DND-41 (cell line): ENCODE measurements at regions not wholly inside any gene's neighbourhood (a gene's known extent, or its start where the extent isn't known, plus 50 kb on each side); places are given as distances from the start of the nearest gene placed in this dataset.

ENCODE experiments used
- ATAC-seq: fragments of 200-7000 bp; cut with Tn5 transposase; 3 replicates; pipeline ENCODE4 v1.9.1; 2021; ENCODE audit warnings: low read depth; ENCODE audit not compliant: insufficient read depth
- DNase-seq: peaks from one replicate; pipeline ENCODE4 v3.0.0-alpha.2; 2020
- H2AFZ ChIP-seq: 2 replicates; pipeline ENCODE4 v1.6.0; 2012; ENCODE audit warnings: low read depth, low read length
- H3K27ac ChIP-seq: 2 replicates; pipeline ENCODE4 v1.5.1; 2012; ENCODE audit warnings: low read length, inconsistent platforms
- H3K27me3 ChIP-seq: fragments of 200-600 bp; sonication (generic); 2 replicates; pipeline ENCODE4 v1.6.0; 2012; ENCODE audit warnings: low read length, mild to moderate bottlenecking, inconsistent platforms; ENCODE audit not compliant: insufficient read depth, poor library complexity
- H3K36me3 ChIP-seq: 2 replicates; pipeline ENCODE4 v1.5.1; 2012; ENCODE audit warnings: low read length, inconsistent platforms; ENCODE audit not compliant: insufficient read depth
- H3K4me1 ChIP-seq: 2 replicates; pipeline ENCODE4 v1.5.1; 2012; ENCODE audit warnings: mild to moderate bottlenecking, low read length; ENCODE audit not compliant: insufficient read depth
- H3K4me2 ChIP-seq: 2 replicates; pipeline ENCODE4 v1.6.0; 2012; ENCODE audit warnings: mild to moderate bottlenecking, moderate library complexity, low read length, inconsistent platforms; ENCODE audit not compliant: insufficient read depth
- H3K4me3 ChIP-seq, 2 experiments: fragments of 200-600 bp in 1 of 2; shearing (Covaris generic) in 1 of 2; 2 replicates each; pipeline ENCODE4 v1.5.1; 2012 to 2016; ENCODE audit warnings: inconsistent platforms in 2 of 2, low read length in 2 of 2, mild to moderate bottlenecking in 2 of 2, low read depth in 1 of 2, moderate library complexity in 1 of 2
- H3K79me2 ChIP-seq: 2 replicates; pipeline ENCODE4 v1.6.0; 2012; ENCODE audit warnings: low read length, inconsistent platforms; ENCODE audit not compliant: insufficient read depth
- H3K9ac ChIP-seq: 2 replicates; pipeline ENCODE4 v1.6.0; 2012; ENCODE audit warnings: low read depth, mild to moderate bottlenecking, inconsistent platforms, low read length, moderate library complexity
- H3K9me3 ChIP-seq: 2 replicates; pipeline ENCODE4 v1.5.1; 2012; ENCODE audit warnings: low read length, moderate library complexity, mild to moderate bottlenecking, inconsistent platforms; ENCODE audit not compliant: insufficient read depth, severe bottlenecking
- H4K20me1 ChIP-seq: 2 replicates; pipeline ENCODE4 v1.6.0; 2012; ENCODE audit warnings: low read length; ENCODE audit not compliant: insufficient read depth
- EZH2 ChIP-seq: IDR thresholded peaks from 3 replicates; pipeline ENCODE4 v1.6.1; 2012; ENCODE audit warnings: borderline replicate concordance, low read depth, mild to moderate bottlenecking, moderate library complexity, low read length, inconsistent platforms; ENCODE audit not compliant: severe bottlenecking
- TF ChIP-seq, protein P1 (sequence below): IDR thresholded peaks from 2 replicates; pipeline ENCODE4 v1.5.1; 2012; ENCODE audit warnings: borderline replicate concordance, low read length, moderate library complexity, mild to moderate bottlenecking; ENCODE audit not compliant: poor library complexity, severe bottlenecking; ENCODE audit errors: extremely low read depth

DNA sequence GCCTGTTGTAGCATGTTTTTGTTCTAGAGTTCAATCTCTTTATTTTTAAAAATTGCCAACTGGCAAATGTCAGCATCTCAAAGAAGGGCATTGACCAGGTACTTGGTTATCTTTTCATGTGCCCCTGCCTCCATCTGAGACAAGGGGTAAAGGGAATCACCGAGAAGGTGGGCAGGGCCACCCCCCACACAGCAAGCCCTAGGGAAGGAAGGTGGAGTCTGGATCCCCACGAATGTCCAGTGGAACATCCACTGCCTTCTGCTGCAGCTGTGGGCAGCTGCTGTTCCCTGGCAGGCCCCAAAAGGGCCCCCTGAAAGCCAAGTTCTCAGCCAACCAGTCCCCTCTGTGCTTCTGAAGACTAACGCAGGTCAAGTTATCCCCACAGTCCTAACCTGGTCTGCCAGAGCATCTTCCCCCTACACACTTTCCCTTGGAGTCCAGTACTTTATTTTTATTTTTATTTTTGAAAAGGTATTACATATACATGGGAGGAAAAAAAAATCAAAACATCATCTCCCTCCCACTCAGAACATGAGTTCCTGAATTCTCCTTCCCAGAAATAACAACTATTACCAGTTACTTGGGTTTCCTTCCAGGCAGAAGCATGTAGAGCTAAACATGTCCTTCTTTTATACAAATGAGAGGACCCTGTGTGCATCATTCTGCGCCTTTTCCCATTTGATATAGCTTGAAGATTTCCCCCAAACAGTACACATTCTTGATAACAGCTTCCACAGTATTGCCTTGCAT, 253.7 kb downstream of the MAFB start:
- H3K9me3 ChIP-seq, result no peaks in the 10 kb centered on the region
- no peak for DNase-seq
- no peak overlapping the region for H3K9ac ChIP-seq
- ATAC-seq, result no peak
- H3K4me1 ChIP-seq, result no peaks in the 10 kb centered on the region; the same call in 1 of the 2 replicates
- no peak overlapping the region for H2AFZ ChIP-seq
- TF ChIP-seq, protein P1, sequence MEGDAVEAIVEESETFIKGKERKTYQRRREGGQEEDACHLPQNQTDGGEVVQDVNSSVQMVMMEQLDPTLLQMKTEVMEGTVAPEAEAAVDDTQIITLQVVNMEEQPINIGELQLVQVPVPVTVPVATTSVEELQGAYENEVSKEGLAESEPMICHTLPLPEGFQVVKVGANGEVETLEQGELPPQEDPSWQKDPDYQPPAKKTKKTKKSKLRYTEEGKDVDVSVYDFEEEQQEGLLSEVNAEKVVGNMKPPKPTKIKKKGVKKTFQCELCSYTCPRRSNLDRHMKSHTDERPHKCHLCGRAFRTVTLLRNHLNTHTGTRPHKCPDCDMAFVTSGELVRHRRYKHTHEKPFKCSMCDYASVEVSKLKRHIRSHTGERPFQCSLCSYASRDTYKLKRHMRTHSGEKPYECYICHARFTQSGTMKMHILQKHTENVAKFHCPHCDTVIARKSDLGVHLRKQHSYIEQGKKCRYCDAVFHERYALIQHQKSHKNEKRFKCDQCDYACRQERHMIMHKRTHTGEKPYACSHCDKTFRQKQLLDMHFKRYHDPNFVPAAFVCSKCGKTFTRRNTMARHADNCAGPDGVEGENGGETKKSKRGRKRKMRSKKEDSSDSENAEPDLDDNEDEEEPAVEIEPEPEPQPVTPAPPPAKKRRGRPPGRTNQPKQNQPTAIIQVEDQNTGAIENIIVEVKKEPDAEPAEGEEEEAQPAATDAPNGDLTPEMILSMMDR, result no peak
- H4K20me1 ChIP-seq, result no peaks in the 10 kb centered on the region
- peaks cover 13% of the 10 kb centered on the region for H3K27me3 ChIP-seq
- H3K79me2 ChIP-seq, result no peaks in the 10 kb centered on the region
- H3K27ac ChIP-seq, result no peak overlapping the region
- no peaks in the 10 kb centered on the region for H3K36me3 ChIP-seq
- no peak overlapping the region for H3K4me2 ChIP-seq
- H3K4me3 ChIP-seq, result no peak overlapping the region

- no peak overlapping the region for H3K4me2 ChIP-seq
- no peaks in the 10 kb centered on the region for H3K36me3 ChIP-seq
- no peak overlapping the region for H3K9ac ChIP-seq
- no peaks in the 10 kb centered on the region; the same call in 1 of the 2 replicates for H3K4me1 ChIP-seq
- ATAC-seq, result no peak
- TF ChIP-seq, protein P1, result no peak
- TF ChIP-seq EZH2, result no peak
- H3K4me3 ChIP-seq, result no peak overlapping the region
- no peak overlapping the region for H2AFZ ChIP-seq
- H4K20me1 ChIP-seq, result no peaks in the 10 kb centered on the region
- H3K27me3 ChIP-seq, result peaks cover 13% of the 10 kb centered on the region
- H3K79me2 ChIP-seq, result no peaks in the 10 kb centered on the region
- no peak overlapping the region for H3K27ac ChIP-seq
- H3K9me3 ChIP-seq, result no peaks in the 10 kb centered on the region
- no peak for DNase-seq
Observed at GRCh38 chr20:40434122-40434521, 254.9 kb downstream of the MAFB start.

DNA sequence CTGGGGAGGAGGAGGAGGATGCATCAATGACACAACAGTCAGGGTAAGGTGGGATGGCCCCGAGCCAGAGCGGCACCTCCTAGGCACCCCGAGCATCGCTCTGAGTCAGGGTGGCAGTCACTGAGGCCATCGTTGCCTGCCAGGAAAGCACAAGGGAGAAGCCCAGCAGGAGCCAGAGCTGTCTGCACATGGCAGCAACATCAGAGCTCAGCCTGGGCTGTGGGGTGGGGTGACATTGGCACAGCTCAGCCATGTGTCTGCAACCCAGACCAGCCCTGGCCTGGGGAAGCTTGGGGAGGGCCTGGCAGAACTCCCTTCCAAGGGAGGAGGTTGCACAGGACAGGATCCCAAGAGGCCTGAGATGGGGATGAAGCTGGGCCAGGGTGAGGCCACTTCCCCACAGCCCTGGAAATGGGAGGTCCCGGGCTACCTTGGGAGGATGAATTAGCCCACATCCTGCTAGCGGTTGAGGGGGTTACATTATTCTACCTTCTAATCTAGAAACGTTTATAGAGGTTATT, 255.6 kb downstream of the MAFB start:
- Histone ChIP-seq H3K36me3 (no peaks in the 10 kb centered on the region), H3K9ac (no peak overlapping the region), H3K27me3 (peaks cover 13% of the 10 kb centered on the region), H3K9me3 (no peaks in the 10 kb centered on the region), H4K20me1 (no peaks in the 10 kb centered on the region), H3K4me1 (no peaks in the 10 kb centered on the region; the same call in 1 of the 2 replicates), H3K79me2 (no peaks in the 10 kb centered on the region), H2AFZ (no peak overlapping the region), H3K27ac (no peak overlapping the region), H3K4me3 (no peak overlapping the region), H3K4me2 (no peak overlapping the region)
- ATAC-seq (peak; percentile 90), DNase-seq (peak; percentile 48)
- TF ChIP-seq, protein P1, result no peak
- no peak for TF ChIP-seq EZH2
